MG63 (cell line): ENCODE measurements at regions not wholly inside any gene's neighbourhood (a gene's known extent, or its start where the extent isn't known, plus 50 kb on each side); places are given as distances from the start of the nearest gene placed in this dataset.

Experiments used
- DNase-seq: peaks from one replicate; pipeline ENCODE4 v3.0.0-alpha.2; 2020
- H3K27me3 ChIP-seq: fragments of 250-450 bp; sonication (Bioruptor Pico); 2 replicates; pipeline ENCODE4 v1.5.1; 2020; ENCODE audit warnings: mild to moderate bottlenecking, moderate library complexity
- H3K36me3 ChIP-seq: fragments of 250-450 bp; sonication (Bioruptor Pico); 2 replicates; pipeline ENCODE4 v1.5.1; 2020; ENCODE audit warnings: mild to moderate bottlenecking, moderate library complexity
- H3K4me3 ChIP-seq: fragments of 250-450 bp; sonication (Bioruptor Pico); 2 replicates; pipeline ENCODE4 v1.5.1; 2020; ENCODE audit warnings: mild to moderate bottlenecking, moderate library complexity
- H3K9me3 ChIP-seq: fragments of 250-450 bp; sonication (Bioruptor Pico); 2 replicates; pipeline ENCODE4 v1.5.1; 2020; ENCODE audit warnings: mild to moderate bottlenecking, moderate library complexity

DNA sequence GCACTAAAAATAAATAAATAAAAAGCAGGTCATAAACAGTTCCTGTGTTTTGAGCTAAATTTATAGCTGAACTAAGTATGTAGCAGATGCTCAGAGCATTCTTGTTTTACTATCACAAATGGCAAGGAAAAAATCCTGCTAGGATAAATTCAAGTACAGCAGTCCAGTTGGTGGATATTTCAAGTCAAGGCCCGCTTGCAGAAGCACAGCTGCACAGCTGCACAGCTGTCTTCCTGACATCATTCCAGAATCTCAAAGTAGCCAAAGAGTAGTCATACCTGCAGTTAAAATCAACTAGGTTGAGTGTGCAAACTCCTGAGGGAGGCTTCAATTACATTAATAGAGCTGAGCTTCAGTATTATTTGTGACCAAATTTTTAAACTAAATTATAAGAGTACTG is 297.7 kb upstream of the MANEA start:
- Histone ChIP-seq H3K4me3 (no peak overlapping the region), H3K27me3 (no peaks in the 10 kb centered on the region), H3K9me3 (no peaks in the 10 kb centered on the region), H3K36me3 (no peaks in the 10 kb centered on the region)
- DNase-seq, result no peak

DNA sequence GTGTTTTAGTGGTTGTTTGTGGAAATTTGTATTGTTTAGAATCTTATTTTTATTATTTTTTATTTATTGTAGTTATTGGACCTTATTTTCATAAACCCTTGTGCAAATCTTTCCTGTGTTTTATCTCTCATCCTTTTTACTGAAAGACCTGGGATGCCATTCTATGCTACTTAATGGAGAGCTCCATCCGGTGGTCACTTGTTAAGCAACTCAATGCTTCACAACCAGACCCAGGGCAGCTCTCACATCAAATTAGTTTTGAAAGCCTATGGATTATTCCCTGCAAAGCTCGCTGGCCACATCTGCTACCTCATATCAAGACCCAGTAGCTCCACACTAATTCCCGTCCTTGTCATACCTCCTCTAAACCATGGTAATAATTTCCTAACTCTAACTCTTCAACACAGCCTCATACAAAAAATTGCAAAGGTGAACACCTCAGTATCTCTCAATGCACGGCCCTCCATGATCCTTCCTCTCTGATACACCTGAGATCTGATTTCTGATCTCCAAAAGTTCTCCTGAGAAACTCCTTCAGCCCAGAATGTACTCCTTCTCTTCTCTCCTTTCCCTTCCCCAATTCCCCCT is 296.6 kb upstream of the MANEA start:
- Histone ChIP-seq H3K4me3 (no peak overlapping the region), H3K27me3 (no peaks in the 10 kb centered on the region), H3K36me3 (no peaks in the 10 kb centered on the region), H3K9me3 (no peaks in the 10 kb centered on the region)
- no peak for DNase-seq

DNA sequence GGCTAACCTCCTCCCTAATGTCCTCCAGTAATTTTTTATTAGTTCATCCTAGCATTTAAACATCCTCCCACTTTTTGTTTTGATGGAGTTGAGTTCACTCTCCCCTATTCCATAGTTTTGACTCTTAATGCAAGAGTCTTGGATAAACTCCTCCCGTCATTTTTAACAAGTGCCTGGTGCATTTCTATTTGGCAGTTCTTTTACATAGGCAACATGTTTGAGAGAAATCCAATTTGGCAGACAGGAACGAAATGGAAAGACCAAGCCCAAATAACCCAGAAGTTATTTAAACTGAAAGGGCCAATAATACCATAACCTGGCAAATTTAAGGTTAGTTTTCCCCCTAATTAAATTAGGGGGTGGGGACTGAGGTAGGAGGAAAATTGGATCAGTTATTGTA is 291.5 kb upstream of the MANEA start:
- Histone ChIP-seq H3K4me3 (no peak overlapping the region), H3K36me3 (no peaks in the 10 kb centered on the region), H3K9me3 (no peaks in the 10 kb centered on the region), H3K27me3 (no peaks in the 10 kb centered on the region)
- no peak for DNase-seq

DNA sequence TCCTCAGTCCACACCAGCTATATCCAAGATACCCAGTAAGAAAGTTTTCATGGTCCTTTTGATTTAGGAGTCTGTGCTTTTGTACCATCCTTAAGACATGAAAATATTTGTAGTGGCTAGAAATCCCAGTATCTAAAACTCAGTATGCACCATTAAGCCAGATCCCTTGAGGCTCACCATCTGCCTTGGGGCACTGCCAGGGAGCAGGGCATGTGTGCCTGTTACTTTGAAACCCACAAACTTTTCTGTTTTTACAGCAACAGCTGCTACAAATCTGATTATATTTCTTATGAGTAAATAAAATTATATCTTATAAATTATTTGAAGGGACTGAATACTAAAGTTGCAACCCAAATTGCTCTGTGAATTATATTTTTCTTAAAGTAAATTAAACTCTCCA is 290.5 kb upstream of the MANEA start:
- Histone ChIP-seq H3K9me3 (no peaks in the 10 kb centered on the region), H3K36me3 (no peaks in the 10 kb centered on the region), H3K4me3 (no peak overlapping the region), H3K27me3 (no peaks in the 10 kb centered on the region)
- DNase-seq, result no peak

DNA sequence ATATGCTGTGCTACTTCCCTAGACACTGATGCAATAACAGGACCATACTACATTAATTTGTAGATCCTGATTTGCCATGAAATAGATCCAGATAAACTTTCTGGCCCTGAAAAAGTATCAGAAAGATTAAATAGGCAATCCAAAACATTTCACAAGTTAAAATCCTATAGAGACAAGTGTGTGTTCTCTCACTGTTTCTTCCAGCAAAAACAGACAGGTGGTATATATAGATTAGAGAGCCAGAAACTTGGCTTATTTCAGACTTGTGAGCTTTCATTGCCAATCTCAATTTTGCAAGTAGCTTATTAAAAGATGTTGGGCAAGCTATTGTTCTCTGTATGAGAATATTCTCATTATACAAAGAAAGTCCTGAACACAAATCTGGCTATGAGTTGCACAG is 289.1 kb upstream of the MANEA start:
- no peak for DNase-seq
- Histone ChIP-seq H3K36me3 (no peaks in the 10 kb centered on the region), H3K27me3 (no peaks in the 10 kb centered on the region), H3K4me3 (no peak overlapping the region), H3K9me3 (no peaks in the 10 kb centered on the region)

DNA sequence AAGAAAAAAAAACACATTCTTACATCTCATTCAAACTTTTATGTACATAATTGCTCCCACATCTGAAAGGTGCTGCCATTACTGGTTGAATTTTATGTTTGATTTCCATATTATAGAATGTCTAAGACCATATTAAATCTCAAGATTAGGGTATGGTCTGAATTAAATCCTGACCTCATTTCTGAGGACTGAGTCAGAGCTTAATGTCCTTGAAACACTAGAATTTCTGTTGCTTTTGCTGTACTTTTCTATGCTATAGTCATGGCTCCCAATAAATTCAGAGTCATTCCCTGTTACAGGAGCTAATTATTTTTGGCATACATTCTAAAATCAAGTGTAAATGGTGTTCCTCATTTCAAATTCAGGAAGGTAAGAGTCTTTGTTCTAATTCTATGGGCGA is 285.3 kb upstream of the MANEA start:
- no peaks in the 10 kb centered on the region for H3K27me3 ChIP-seq
- no peaks in the 10 kb centered on the region for H3K9me3 ChIP-seq
- DNase-seq, result no peak
- no peak overlapping the region for H3K4me3 ChIP-seq
- H3K36me3 ChIP-seq, result no peaks in the 10 kb centered on the region

DNA sequence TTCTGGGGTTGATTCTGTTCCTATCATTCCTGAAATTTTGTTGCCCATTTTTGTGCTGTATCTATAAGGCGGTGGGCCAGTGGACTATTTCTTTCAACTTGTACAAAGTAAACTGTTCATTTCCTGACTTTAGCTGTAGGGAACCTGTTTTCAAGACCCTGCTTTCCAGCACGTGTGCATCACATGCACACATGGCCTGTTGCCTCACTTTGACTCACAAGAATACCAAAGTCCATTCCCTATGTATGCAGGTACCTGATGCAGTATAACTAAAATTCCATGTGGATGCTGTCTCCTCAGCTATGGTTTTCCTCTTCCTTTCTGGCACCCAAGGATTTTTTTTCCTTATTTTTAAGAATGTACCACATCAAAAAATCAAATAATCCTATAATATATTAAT is 284.1 kb upstream of the MANEA start:
- no peak for DNase-seq
- no peaks in the 10 kb centered on the region for H3K27me3 ChIP-seq
- H3K4me3 ChIP-seq, result no peak overlapping the region
- no peaks in the 10 kb centered on the region for H3K9me3 ChIP-seq
- no peaks in the 10 kb centered on the region for H3K36me3 ChIP-seq

DNA sequence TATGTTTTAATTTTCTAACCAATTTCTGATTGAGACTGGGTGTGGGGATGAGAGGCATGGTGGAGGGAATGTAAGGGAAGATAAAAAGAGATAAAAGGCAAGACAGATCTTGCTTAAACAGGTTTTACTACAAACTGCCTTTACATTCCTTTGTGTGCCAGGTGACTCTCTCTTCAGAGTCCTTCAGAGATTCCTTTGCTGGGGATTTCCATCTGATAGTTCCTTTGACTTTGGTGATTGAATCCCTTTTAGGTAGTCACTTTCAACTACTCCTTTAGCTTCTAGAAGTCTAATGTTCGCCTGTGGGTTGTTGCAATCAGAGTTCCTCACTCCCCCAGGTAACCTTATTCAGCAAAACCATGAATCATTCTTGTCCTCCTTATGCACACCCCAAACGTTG is 283.3 kb upstream of the MANEA start:
- DNase-seq, result no peak
- no peaks in the 10 kb centered on the region for H3K36me3 ChIP-seq
- no peaks in the 10 kb centered on the region for H3K9me3 ChIP-seq
- H3K27me3 ChIP-seq, result no peaks in the 10 kb centered on the region
- H3K4me3 ChIP-seq, result no peak overlapping the region

DNA sequence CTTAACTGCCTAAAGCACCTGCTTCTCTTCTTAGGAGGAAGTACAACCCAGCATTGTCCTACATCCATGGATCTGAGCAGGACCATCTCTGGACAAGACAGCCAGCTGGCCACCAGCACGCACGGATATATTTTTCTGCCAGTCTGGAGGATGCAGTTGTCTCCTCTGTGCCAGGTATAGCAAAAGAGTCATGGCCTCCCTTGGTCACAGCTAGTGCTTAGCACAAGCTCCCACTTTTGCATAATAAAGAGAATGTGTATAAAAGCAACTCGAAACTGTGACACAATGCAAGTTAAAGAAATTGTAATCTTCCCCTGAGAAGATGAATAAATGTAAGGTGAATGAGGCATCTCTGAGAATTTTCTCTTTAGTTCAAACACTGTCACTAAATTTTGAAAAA is 267.8 kb upstream of the MANEA start:
- H3K4me3 ChIP-seq, result no peak overlapping the region
- no peaks in the 10 kb centered on the region for H3K27me3 ChIP-seq
- H3K36me3 ChIP-seq, result no peaks in the 10 kb centered on the region
- DNase-seq, result no peak
- no peaks in the 10 kb centered on the region for H3K9me3 ChIP-seq

DNA sequence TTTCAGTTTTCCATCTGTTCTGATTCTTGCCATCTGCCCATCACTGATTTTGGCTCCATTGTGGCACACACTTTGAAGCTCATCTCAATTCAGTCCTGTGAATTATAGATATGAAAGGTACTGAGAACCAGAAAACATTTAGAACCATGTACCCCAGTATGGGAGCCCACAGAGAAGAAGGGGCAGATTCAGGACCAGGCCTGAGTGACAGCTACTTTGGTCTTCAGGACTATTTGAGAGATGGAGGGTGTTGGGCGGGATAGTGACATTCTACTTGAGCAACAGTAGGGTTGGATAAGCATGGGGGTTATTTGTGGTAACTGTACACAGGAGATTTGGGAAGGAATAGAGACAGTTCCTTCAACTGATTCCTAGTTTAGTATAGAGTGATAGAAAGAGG is 259.2 kb upstream of the MANEA start:
- Histone ChIP-seq H3K4me3 (no peak overlapping the region), H3K9me3 (no peaks in the 10 kb centered on the region), H3K36me3 (no peaks in the 10 kb centered on the region), H3K27me3 (no peaks in the 10 kb centered on the region)
- DNase-seq, result no peak

DNA sequence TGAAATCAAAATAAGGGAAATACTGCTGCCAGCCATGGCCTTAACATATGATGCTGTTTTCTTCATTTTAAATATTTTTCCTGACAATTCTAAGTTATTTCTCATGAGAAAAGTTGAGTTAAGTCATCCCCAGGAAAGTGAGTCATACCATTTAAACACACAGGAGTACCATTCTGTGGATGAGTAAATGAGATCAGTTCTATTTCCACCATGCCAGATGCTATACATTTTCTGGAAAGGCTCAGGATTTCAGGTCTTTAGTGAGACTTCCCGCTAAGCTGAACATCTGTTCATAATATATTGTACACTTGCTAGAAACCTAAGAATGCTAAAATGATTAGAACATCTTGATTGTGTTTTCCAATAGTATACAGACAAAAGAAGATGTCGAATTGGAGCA is 256.2 kb upstream of the MANEA start:
- Histone ChIP-seq H3K36me3 (no peaks in the 10 kb centered on the region), H3K4me3 (no peak overlapping the region)
- DNase-seq, result no peak

DNA sequence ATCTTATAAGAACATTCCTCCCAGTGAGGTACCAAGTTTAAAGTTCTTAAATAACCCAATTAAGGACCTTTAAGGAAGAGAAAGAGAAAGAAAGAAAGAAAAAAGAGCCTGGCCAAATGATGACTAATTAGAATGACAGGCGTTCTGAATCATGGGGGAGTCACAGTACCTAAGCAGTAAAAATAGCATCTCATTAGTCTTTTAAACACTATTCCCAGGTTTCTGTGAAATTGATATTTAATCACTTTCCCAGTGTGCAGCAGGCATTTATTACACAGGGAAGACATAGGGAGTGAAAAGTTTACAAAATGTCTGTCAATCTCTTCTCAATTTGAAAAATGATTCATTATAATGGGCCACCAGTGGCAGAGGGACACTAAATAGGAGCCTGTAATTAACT is 251.4 kb upstream of the MANEA start:
- Histone ChIP-seq H3K9me3 (no peaks in the 10 kb centered on the region), H3K4me3 (no peak overlapping the region), H3K27me3 (no peaks in the 10 kb centered on the region), H3K36me3 (no peaks in the 10 kb centered on the region)
- no peak for DNase-seq

More for the DNA sequence above, 256.2 kb upstream of the MANEA start:
- H3K9me3 ChIP-seq, result no peaks in the 10 kb centered on the region
- no peaks in the 10 kb centered on the region for H3K27me3 ChIP-seq

DNA sequence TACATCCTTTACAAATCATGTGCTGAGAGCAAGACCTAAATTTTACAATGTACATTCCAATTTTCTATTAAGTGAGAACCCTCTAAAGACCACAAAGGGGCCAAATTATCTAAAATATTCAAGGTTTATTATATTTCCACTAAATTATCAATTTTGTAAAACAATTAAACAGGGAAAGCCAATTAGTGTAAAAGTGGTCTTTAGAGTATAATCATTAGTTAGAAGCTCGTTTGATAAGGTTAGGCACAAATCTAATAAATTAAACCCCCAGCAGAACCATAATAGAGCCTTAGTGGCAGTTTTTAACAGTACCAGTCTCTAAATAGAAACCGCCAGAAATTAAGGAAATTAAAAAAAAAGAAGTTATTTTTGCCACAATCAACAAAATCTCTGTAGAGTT is 249.1 kb upstream of the MANEA start:
- Histone ChIP-seq H3K36me3 (no peaks in the 10 kb centered on the region), H3K9me3 (no peaks in the 10 kb centered on the region), H3K4me3 (no peak overlapping the region), H3K27me3 (no peaks in the 10 kb centered on the region)
- DNase-seq, result no peak

DNA sequence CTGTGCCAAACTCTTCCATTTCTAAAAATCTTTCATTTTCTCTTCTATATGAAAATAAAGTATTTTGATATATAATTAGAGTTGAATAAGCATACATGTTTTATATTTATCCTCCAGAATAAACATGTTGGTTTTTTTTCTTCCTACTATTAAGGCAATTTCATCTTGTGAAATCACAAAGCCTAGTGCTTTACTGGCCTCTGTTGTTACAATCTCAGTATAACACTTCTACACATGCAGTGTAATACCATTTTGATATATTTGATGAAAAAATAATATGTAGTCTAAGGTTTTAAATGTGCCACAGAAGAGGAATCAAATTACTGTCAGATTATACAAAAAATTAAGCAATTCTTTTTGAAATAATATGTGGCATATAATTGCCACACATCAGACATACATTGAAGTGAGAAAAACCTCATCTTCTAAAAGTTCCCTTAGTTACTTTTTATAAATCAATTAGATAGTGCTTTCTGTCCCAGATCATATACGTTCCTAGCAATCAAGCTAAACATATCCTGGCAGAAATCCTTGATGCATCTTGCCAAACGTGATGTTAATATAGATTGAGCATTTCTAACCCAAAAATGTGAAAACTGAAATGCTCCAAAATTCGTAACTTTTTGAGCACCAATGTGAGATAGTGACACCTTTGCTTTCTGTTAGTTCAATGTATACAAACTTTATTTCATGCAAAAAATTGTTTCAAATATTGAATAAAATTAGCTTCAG is 225.1 kb upstream of the MANEA start:
- Histone ChIP-seq H3K36me3 (no peaks in the 10 kb centered on the region), H3K9me3 (no peaks in the 10 kb centered on the region), H3K27me3 (no peaks in the 10 kb centered on the region), H3K4me3 (no peak overlapping the region)
- DNase-seq, result no peak

DNA sequence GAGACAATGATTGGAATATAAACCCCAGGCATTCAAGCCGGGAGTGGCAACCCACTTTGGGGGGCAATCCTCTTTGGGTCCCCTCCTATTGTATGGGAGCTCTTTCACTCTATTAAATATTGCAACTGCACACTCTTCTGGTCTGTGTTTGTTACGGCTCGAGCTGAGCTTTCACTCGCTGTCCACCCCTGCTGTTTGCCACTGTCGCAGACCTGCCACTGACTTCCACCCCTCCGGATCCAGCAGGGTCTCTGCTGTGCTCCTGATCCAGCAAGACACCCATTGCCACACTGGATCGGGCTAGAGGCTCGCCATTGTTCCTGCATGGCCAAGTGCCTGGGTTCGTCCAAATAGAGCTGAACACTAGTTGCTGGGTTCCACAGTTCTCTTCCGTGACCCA is 222.8 kb upstream of the MANEA start:
- H3K36me3 ChIP-seq, result no peaks in the 10 kb centered on the region
- H3K4me3 ChIP-seq, result no peak overlapping the region
- DNase-seq, result no peak
- H3K9me3 ChIP-seq, result no peaks in the 10 kb centered on the region
- no peaks in the 10 kb centered on the region for H3K27me3 ChIP-seq

DNA sequence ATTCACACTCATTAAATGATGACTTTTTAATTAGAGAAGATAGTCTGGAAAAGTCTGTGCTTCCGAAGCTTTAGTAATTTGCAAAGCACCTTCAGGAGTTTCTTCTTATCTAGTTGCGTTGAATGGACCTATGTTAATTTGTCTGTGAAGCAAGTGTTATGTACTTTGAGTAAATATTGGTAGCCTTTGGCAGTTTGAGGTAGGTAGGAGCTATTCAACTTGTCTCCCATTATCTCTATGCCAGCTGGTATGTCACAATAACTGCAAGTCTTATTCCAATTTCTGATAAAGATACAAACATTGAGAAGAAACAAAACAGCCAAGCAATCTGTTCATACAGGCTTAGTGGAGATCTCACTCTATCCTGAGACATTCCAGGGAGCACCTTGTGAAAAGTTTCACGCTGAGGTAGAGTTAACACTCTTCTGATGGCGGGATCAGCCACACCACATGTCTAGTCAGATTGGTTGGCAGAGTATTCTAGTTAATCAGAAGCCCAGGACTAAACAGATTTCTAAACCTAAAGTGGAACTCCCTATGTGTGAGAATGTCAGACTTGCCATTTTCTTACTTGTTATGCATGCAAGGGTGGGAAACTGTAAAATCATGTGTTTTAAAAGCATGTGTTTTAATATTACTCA is 219.8 kb upstream of the MANEA start:
- Histone ChIP-seq H3K4me3 (no peak overlapping the region), H3K9me3 (no peaks in the 10 kb centered on the region), H3K36me3 (no peaks in the 10 kb centered on the region), H3K27me3 (no peaks in the 10 kb centered on the region)
- no peak for DNase-seq

DNA sequence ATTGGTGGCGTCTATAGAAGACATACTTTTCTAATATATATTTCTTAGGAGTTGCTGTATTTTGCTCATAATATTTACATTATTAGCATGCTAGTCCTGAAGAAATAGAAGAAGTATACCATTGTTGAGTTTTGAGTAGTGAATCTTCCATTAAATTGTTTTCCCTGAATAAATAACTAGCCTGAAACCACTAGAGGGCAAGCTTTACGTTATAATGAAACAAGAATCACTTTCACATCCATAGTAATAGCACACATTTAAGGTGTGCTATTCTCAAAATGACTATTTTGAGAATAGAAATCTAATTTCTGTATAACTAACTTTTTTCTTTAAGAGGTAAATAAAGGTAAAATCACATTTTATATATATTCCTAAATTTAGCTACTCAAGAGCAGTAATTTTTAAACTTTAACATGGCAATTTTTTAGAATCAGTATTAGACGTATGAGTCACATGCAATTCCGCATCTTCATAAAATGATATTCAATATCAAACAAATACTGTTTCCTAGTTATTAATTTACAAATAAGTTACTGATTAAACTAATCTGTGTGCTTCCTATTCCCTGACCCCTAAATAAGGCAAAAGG is 213.2 kb upstream of the MANEA start:
- no peak for DNase-seq
- H3K36me3 ChIP-seq, result no peaks in the 10 kb centered on the region
- no peak overlapping the region for H3K4me3 ChIP-seq
- no peaks in the 10 kb centered on the region for H3K27me3 ChIP-seq
- H3K9me3 ChIP-seq, result no peaks in the 10 kb centered on the region

DNA sequence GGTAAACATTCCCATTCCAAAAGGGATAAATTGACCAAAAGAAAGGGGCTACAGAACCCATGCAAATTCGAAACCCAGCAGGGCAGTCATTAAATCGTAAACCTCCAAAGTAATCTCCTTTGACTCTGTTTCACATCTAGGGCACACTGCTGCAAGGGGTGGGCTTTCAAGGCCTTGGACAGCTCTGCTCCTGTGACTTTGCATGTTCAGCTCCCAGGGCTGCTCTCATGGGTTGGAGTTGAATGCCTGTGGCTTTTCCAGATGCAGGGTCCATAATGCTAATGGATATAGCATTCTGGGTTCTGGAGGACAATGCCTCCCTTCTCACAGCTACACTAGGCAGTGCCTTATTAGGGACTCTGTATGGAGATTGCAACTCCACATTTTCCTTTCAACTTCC is 211.9 kb upstream of the MANEA start:
- Histone ChIP-seq H3K4me3 (no peak overlapping the region), H3K36me3 (no peaks in the 10 kb centered on the region), H3K9me3 (no peaks in the 10 kb centered on the region), H3K27me3 (no peaks in the 10 kb centered on the region)
- no peak for DNase-seq
